Nephron (organoid): ENCODE measurements at regions not wholly inside any gene's neighbourhood (a gene's known extent, or its start where the extent isn't known, plus 50 kb on each side); places are given as distances from the start of the nearest gene placed in this dataset.

Experiments used
- H3K27ac Mint-ChIP-seq, 3 experiments: 2 replicates each; pipeline ENCODE4 v1.8.0; 2020; ENCODE audit warnings: mixed read lengths in 3 of 3, mild to moderate bottlenecking in 2 of 3, moderate library complexity in 1 of 3
- H3K27me3 Mint-ChIP-seq: 2 replicates; pipeline ENCODE4 v1.8.0; 2021; ENCODE audit warnings: low read depth, mild to moderate bottlenecking, moderate library complexity, mixed read lengths
- H3K36me3 Mint-ChIP-seq: 2 replicates; pipeline ENCODE4 v1.8.0; 2020; ENCODE audit warnings: low read depth, mixed read lengths
- H3K4me1 Mint-ChIP-seq: 2 replicates; pipeline ENCODE4 v1.8.0; 2020; ENCODE audit warnings: mixed read lengths
- H3K4me3 Mint-ChIP-seq, 3 experiments: 2 replicates each; pipeline ENCODE4 v1.8.0; 2020; ENCODE audit warnings: mild to moderate bottlenecking in 3 of 3, mixed read lengths in 3 of 3, moderate library complexity in 2 of 3
- H3K9me3 Mint-ChIP-seq: 2 replicates; pipeline ENCODE4 v1.8.0; 2020; ENCODE audit warnings: mixed read lengths
- CTCF ChIP-seq, 3 experiments: fragments of 200-600 bp; sonication (generic); IDR thresholded peaks; one replicate each; pipeline ENCODE4 v1.5.0; 2021; ENCODE audit warnings: antibody characterized with exemption in 3 of 3; ENCODE audit not compliant: unreplicated experiment in 3 of 3

- Mint-ChIP-seq H3K4me3 (no peak overlapping the region), H3K4me1 (peaks cover 41% of the 10 kb centered on the region), H3K36me3 (no peaks in the 10 kb centered on the region), H3K27ac (no peak overlapping the region), H3K9me3 (no peaks in the 10 kb centered on the region), H3K27me3 (peaks cover 17% of the 10 kb centered on the region)
- TF ChIP-seq CTCF (IDR thresholded peaks at IDR 0.05; ENCODE audit: unreplicated experiment in 3 of 3): no peak
Measured at GRCh38 chr5:4203146-4203545, 607.5 kb downstream of the IRX1 start.

GRCh38 chr5:4204276-4205141 is 608.9 kb downstream of the IRX1 start:
- Mint-ChIP-seq H3K27me3 (peaks cover 19% of the 10 kb centered on the region), H3K27ac (no peak overlapping the region), H3K4me1 (peaks cover 46% of the 10 kb centered on the region), H3K9me3 (no peaks in the 10 kb centered on the region), H3K36me3 (no peaks in the 10 kb centered on the region), H3K4me3 (no peak overlapping the region)
- no peak for TF ChIP-seq CTCF (IDR thresholded peaks at IDR 0.05; ENCODE audit: unreplicated experiment in 3 of 3)

GRCh38 chr5:4205398-4205797 is 609.8 kb downstream of the IRX1 start:
- peaks cover 19% of the 10 kb centered on the region for H3K27me3 Mint-ChIP-seq
- no peak overlapping the region for H3K4me3 Mint-ChIP-seq
- no peaks in the 10 kb centered on the region for H3K36me3 Mint-ChIP-seq
- H3K9me3 Mint-ChIP-seq: no peaks in the 10 kb centered on the region
- no peak for TF ChIP-seq CTCF (IDR thresholded peaks at IDR 0.05; ENCODE audit: unreplicated experiment in 3 of 3)
- peaks cover 46% of the 10 kb centered on the region for H3K4me1 Mint-ChIP-seq
- H3K27ac Mint-ChIP-seq: peak overlapping the region; percentile 16 to 74 (median 43)

GRCh38 chr5:4206127-4206526 is 610.5 kb downstream of the IRX1 start:
- Mint-ChIP-seq H3K4me3 (peak overlapping the region in 1 of 3 experiments; percentile 21), H3K36me3 (no peaks in the 10 kb centered on the region), H3K27ac (peak overlapping the region; percentile 43 to 79 (median 74)), H3K9me3 (no peaks in the 10 kb centered on the region), H3K27me3 (peaks cover 19% of the 10 kb centered on the region), H3K4me1 (peaks cover 46% of the 10 kb centered on the region)
- no peak for TF ChIP-seq CTCF (IDR thresholded peaks at IDR 0.05; ENCODE audit: unreplicated experiment in 3 of 3)

GRCh38 chr5:4207486-4207885 is 611.9 kb downstream of the IRX1 start:
- Mint-ChIP-seq H3K36me3 (no peaks in the 10 kb centered on the region), H3K27me3 (peaks cover 15% of the 10 kb centered on the region), H3K4me3 (no peak overlapping the region), H3K4me1 (peaks cover 46% of the 10 kb centered on the region), H3K27ac (no peak overlapping the region), H3K9me3 (no peaks in the 10 kb centered on the region)
- TF ChIP-seq CTCF (IDR thresholded peaks at IDR 0.05; ENCODE audit: unreplicated experiment in 3 of 3): no peak

GRCh38 chr5:4208537-4208936 is 612.9 kb downstream of the IRX1 start:
- peaks cover 40% of the 10 kb centered on the region for H3K4me1 Mint-ChIP-seq
- H3K27me3 Mint-ChIP-seq: peaks cover 17% of the 10 kb centered on the region
- H3K9me3 Mint-ChIP-seq: no peaks in the 10 kb centered on the region
- no peaks in the 10 kb centered on the region for H3K36me3 Mint-ChIP-seq
- H3K27ac Mint-ChIP-seq: no peak overlapping the region
- no peak for TF ChIP-seq CTCF (IDR thresholded peaks at IDR 0.05; ENCODE audit: unreplicated experiment in 3 of 3)
- H3K4me3 Mint-ChIP-seq: no peak overlapping the region
